HG02798 (cell line): ENCODE measurements at regions not wholly inside any gene's neighbourhood (a gene's known extent, or its start where the extent isn't known, plus 50 kb on each side); places are given as distances from the start of the nearest gene placed in this dataset.

Experiments used
- ATAC-seq: cut with Tn5 transposase; IDR thresholded peaks from one replicate; pipeline ENCODE4 v1.9.1; 2021; ENCODE audit warnings: mild to moderate bottlenecking; ENCODE audit not compliant: unreplicated experiment, poor library complexity

DNA sequence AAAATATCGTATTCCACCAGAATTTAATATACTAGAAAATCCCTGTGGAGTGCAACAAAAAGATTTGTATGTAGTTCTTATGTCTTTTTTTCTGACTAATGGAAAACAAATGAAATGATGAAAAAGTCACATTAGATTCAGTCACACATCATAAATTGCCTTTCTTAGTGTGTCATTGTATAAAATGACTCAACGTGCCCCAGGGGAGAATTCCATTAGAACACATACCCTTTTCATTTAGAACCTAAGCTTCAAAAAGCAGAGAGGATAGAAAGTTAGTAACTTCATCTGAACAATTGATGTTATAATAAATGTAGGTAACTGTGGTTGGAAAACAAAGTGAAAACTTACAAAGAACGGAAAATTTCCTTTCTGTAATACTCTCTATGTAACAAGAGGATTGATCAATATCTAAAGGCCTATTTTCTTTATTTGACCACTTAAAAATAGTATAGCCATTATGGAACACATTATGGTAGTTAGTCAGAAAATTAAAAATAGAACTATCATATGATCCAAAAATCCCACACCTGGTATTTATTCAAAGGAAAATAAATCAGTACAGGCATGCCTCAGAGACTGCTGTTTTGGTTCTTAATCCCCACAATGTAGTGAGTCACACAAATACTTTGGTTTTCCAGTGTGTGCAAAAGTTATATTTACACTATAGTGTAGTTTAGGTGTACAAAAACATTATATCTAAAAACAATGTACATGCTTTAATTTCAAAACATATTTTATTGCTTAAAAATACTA lies 1016.1 kb downstream of the KCNT2 start:
- ATAC-seq, result no peak

DNA sequence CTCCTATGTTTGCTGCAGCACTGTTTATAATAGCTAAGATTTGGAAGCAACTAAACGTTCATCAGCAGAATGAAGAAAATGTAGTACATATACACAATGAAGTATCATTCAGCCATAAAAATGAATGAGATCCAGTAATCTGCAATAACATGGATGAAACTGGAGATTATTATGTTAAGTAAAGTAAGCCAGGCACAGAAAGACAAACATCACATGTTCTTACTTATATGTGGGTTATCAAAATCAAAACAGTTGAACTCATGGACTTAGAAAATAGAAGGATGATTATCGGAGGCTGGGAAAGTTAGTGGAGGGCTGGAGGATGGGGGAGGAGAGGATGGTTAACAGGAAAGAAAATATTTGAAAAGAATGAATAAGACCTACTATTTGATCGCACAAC lies 1017.6 kb downstream of the KCNT2 start:
- ATAC-seq, result no peak

DNA sequence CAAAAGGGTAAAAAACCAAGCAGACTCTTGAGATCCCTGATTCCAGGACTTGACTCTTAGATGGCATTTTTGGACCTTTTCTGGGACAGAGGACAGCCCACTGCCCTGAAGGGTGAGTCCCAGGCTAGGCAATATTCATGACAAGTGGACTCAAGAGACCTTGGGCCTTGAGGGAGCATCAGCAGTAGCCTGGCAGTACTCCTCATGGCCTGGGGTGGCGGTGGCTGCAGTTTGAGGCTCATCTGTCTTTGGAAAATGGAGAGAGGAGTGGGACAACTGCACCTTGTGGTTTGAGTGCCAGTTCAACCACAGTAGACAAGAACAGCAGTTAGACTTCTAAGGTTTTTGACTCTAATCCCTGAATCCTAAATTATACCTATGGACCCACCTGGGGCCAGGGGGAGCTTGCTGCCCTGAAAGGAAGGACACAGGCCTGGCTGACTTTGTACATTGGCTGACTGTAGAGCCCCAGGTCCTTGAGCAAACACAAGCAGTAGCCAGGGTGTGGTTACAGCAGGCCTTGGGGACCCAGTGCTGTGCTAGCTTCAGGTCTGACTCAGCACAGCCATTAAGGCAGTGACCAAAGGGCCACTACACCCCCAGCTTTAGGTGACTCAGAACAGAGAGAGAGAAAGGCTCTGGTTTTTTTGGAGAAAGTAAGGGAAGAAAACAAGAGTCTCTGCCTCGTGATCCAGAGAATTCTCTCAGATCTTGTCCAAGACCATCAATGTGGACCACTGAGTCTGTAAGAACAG lies 1023.2 kb downstream of the KCNT2 start:
- no peak for ATAC-seq

DNA sequence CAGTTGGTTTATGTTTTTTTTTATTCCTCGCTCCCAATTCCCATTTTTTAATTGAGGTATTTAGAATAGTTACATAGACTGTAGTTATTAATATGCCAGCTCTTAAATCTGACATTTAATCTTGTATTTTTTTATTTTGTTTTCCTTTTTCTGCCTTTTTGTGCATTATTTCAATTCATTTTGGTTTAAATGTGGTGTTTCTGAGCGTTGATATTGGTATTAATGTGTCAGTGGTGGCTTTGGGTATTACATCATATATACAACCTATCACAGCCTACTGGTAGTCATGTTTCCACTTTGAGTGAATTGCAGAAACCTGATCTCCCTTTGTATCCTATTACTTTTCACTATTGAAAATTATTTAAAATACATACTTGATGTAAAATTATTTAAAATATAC lies 1027.3 kb downstream of the KCNT2 start:
- no peak for ATAC-seq

DNA sequence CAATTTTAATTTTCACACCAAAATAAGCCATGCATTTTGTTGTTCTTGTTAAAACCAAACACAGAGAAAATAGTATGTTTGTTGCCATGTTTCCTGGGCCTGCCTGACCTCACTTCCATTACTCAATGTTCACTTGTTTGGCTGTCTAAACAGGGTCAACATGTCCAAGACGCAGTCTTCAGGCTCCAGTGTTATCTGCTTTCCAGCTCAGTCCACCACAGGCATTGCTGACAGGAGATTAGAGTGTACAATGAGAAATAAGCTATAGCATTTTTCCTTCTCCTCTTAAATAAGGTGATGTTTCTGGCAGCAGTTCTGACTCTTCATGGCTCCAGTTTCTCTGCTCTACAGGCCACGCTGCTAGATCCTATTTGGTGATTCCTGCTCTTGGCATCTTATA lies 1030.5 kb downstream of the KCNT2 start:
- ATAC-seq, result no peak

DNA sequence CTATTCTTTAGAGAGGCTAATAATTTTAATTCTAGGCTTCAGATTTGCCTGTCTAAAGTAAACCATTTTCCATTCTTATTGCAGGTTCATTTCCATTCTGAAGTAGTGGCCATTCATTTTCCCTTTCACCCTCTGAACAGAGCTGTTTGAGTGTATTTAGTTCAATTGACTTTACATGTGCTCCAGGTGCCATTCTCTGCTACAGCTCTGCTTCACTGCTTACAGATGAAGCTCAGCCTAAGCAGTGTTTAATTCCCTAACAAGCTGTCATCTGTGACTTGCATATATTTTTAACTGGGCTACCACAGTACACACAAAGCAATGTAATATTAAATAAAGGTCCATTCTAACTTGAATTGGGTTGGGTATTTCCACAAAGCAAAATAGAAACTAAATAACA lies 1031.6 kb downstream of the KCNT2 start:
- no peak for ATAC-seq

DNA sequence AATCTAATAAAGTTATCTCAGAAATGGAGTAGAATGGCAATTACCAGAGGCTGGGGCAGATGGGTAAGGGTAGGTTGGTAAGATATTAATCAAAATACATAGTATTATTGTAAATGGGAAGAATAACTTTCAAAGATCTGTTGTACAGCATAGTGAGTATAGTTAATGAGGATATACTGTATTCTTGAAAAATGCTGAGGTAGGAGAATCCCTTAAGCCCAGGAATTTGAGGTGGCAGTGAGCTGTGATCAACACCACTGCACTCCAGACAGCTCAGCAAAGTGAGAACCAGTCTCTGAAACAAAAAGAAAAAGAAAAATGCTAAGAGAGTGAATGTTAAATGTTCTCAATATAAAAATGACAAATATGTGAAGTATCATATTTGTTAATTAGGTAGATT lies 1033.7 kb downstream of the KCNT2 start:
- no peak for ATAC-seq

DNA sequence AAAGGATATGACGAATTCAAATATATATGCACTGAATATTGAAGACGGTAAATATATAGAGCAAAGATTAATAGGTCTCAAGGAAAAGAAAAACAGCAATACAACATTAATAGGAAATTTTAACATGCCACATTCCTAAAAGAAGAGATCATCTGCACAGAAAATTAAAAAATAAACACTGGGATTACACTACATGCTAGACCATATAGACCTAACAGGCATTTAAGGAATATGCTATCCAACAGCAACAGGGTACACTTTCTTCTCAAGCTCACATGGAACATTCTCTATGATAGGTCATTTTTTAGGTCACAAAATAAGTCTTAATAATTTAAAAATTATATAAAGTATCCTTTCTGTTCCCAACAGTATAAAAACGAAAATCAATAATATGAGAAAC lies 1038.3 kb downstream of the KCNT2 start:
- ATAC-seq, result no peak

DNA sequence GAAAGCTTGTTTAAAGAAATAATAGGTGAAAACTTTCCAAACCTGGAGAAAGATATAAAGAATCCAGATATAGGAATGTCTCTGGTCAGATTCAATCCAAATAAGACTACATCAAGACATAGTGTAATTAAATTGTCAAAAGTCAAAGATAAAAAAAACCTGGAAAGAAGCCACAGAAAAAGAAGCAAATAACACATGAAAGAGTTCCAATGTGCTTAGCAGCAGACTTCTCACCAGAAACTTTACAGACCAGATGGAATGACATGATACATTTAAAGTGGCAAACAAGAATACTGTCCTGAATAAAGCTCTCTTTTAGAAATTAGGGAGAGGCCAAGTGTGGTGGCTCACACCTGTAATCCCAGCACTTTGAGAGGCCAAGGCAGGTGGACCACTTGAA lies 1039.9 kb downstream of the KCNT2 start:
- no peak for ATAC-seq

DNA sequence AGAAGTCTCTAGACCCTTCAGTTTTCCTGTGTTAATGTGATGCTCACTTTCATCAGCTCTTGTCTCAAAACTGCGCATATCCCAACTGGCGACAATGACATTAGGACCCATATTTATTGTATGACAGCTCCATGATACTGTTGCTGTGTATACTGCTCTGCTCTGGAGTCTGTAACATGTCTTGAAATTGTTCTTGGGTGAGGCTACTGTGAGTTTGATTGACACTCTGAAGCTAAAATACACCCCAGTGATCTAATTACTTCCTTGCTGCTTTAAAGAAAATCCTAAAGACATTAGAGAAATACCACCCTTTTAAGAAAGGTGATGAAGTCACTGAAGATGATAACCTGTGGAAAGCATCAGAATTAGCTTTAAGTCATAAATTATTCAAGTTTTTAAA lies 1046.2 kb downstream of the KCNT2 start:
- ATAC-seq, result no peak

DNA sequence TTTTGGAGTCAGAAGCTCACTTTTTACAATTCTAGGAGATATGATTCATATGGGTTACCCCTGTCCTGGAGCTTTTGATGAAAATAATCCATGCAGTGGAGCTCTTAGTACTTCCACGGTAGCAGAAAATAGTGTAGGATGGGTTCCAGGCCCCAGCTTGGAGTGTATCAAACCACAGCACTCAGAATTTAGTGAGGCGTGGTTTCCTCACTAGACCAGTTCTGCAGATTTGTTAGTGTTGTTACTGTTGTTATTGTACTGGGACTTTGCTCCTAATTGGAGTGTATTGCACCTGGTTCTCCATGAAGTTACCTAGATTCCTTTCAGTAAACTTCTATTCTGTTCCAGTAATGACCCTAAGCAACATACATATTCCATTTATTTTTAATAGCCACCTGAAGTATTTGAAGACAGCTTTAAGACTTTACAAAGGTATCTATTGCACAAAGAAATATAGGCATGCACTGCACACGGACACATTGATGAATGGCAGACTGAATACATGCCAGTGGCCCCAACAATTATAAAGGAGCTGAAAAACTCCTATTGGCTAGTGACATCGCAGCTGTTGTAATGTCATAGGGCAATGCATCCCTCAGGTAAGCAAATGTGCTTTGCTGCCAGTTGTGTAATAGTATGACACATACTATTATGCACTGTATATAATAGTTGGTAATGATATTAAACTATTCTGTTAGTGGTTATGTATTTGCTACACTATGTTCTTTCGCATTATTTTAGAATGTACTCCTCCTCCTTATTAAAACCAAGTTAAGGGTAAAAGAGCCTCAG lies 1058.0 kb downstream of the KCNT2 start:
- no peak for ATAC-seq

DNA sequence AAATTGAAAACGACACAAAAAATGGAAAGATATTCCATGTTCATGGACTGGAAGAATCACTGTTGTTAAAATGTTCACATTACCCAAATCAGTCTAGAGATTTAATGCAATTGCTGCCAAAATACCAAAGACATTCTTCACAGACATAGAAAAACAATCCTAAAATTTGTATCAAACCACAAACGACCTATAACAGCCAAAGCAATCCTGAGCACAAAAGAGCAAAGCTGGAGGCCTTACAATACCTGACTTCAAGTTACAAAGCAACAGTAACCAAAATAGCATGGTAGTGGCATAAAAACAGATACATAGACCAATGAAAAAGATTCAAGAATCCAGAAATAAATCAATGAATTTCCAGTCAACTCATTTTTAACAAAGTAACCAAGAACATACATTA lies 1077.3 kb downstream of the KCNT2 start:
- ATAC-seq, result no peak

DNA sequence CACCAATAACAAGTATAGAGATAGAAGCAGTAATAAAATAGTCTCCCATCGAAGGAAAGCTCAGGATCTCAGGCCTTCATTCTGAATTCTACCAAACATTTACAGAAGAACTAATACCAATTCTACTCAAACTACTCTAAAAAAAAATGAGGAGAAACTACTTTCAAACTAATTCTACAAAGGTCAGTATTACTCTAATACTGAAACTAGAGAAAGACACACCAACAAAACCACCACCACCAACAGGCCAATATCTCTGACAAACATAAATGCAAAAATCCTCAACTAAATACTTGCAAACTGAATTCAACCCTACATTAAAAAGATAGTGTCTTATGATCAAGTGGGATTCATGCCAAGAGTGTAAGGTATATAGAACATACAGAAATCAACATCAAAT lies 1078.4 kb downstream of the KCNT2 start:
- ATAC-seq, result no peak

DNA sequence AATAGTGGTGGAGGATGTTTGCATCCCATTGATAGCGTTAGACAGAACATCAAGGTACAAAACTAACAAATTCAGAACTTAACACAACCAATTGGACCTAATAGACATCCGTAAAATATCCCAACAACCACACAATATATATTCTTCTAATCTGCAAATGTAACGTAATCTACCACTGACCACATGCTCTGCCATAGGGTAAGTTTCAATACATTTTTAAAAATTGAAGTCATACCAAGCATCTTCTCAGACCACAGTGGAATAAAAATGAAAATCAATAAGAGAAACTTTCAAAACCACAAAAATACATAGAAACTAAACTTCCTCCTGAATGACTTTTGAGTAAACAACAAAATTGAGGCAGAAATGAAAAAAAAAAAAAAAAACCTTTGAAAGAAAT lies 1087.5 kb downstream of the KCNT2 start:
- no peak for ATAC-seq

DNA sequence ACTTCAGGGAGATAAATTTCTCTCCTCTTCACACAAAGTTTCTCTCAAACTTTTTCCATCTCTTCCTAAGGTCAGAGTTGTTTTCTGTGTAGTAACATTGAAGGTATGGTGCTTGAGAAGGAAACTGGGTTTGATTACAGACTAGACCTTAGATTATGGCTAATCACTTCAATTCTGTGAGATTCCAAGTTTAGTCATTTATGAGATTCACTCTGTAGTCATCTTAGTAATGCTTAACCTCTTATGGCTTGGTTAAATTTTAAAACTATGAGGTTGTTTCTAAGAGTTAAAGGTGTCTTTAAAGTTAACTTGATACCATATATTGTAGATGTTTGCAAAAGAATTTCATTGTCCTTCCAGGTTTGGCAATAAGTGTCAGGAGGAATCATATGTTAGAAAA lies 1092.2 kb downstream of the KCNT2 start:
- no peak for ATAC-seq

DNA sequence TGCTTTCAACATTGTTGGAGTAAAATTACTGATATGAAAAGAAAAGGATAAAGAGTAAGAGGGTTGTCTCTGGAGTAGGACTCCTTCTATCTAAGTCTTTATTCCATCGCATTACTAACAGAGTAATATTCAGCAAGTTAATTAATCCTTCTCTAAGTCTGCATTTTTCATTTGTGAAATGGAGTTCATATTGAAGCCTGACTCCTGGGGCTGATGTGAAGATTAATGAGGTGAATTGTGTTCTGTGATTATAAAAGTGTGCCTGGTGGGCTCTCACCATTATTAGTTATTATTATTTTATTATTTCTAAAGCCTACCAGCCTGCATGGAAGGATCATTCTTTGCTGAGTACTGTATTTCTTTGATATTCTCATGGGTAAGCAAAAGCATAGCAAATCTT lies 1096.7 kb downstream of the KCNT2 start:
- ATAC-seq, result no peak

DNA sequence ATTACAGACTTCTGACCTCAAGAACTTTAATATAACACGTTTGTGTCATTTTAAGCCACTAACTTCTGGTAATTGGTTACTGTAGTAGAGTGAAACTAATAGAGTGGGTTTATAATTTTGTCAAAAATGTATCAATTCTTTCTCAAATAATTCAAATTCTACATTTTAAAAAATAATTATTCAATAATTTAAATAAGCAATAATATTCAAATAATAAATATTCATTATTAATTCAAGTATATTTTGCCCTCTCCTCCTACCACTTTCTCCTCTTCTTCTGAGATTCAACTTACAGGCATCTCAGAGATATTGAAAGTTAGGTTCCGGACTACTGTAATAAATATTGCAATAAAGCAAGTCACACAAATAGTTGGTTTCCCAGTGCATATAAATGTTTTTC lies 1107.1 kb downstream of the KCNT2 start:
- no peak for ATAC-seq

DNA sequence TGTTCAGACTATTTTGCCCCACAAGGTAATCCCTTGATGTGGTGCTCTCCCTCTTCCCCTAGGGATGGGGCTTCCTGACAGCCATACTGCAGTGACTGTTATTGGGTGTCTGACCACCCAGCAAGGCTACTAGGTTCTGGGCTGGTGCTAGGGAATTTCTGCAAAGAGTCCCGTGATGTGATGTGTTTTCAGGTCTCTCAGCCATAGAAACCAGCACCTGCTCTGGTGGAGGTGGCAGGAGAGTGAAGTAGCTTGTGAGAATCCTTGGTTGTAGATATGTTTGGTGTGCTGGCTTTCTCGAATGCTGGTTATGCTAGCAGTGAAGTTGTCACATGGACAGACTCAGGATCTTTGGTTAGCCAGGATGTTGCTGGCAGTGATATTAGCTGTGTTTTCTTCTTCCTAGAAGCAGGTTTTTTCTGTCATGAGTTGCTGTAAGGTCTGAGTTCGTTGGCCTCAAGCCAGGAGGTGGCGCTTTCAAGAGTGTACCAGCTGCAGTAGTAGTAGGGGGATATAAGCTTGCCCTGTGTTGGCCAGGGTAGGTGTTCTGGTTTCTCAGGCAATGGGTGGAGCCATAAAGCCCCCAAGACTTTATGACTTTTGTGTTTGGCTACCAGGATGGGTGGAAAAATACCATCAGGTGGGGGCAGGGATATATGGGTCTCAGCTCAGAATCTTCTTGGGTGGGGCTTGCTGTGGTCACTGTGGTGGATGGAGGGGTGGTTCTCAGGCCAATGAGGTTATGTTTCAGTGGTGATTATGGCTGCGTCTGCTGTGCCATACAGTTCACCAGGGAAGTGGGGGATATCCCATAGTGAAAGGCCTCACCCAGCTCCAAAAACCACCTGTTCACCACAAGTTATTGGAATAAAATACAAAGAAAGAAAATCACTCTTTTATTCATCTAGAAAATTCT lies 1112.3 kb downstream of the KCNT2 start:
- peak; percentile 43 for ATAC-seq

DNA sequence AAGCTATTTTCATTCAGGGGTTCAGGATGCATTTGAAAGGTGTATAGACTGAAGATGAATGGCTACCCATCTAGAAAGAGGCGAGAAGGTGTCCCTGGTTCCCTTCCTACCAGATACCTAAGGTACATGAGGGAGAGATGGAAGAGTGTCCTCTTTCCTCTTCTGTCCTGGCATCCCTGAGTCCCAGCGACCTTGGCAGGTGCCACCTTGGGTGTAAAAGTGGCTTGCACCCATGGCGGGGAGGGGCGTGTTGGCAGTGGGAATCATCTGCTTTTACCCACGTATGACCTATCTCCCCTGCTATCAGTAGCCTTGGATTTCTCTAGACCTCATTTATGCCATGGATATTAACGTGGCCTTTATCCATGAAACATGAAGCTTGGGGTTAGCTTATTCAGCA lies 1126.1 kb downstream of the KCNT2 start:
- no peak for ATAC-seq

DNA sequence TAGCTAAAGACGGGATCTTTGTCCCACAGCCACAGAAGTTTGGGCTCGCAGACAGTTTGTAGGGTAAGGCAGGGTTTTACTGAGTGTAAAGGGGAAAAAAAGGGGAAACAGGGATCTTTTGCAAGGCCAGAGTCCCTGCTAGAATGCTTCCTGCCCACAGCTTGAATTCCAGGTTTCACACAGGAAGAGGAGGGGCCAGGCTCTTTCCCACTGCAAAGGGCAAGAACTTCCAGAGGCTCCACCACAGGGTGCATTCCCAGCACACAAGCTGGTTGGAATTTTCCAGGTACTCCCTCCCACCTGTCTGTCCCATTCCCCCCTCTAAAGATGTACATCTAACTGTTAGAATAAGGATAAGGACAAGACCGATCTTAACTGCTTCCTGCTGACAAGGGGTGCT lies 1126.9 kb downstream of the KCNT2 start:
- no peak for ATAC-seq
